ENCODE measurements at regions not wholly inside any gene's neighbourhood (a gene's known extent, or its start where the extent isn't known, plus 50 kb on each side); places are given as distances from the start of the nearest gene placed in this dataset.

- Mint-ChIP-seq H3K27ac (no peak overlapping the region), H3K36me3 (ENCODE audit: low read depth) (peaks cover 54% of the 10 kb centered on the region), H3K4me1 (peaks cover 5% of the 10 kb centered on the region), H3K4me3 (no peak overlapping the region), H3K9me3 (peaks cover 32% of the 10 kb centered on the region), H3K27me3 (ENCODE audit: low read depth) (peaks cover 6% of the 10 kb centered on the region)
- TF ChIP-seq CTCF (IDR thresholded peaks at IDR 0.05; ENCODE audit: unreplicated experiment in 3 of 3), result no peak
Observed at GRCh38 chr2:38131676-38132075, 55.7 kb upstream of the CYP1B1 start.

GRCh38 chr2:38130876-38131275, 54.9 kb upstream of the CYP1B1 start:
- Mint-ChIP-seq H3K36me3 (ENCODE audit: low read depth) (peaks cover 55% of the 10 kb centered on the region), H3K9me3 (peaks cover 31% of the 10 kb centered on the region), H3K4me3 (no peak overlapping the region), H3K27ac (peak overlapping the region in 2 of 3 experiments; percentile 19 to 53), H3K4me1 (peaks cover 8% of the 10 kb centered on the region), H3K27me3 (ENCODE audit: low read depth) (peaks cover 6% of the 10 kb centered on the region)
- TF ChIP-seq CTCF (IDR thresholded peaks at IDR 0.05; ENCODE audit: unreplicated experiment in 3 of 3), result no peak

GRCh38 chr2:38129987-38130386, 54.0 kb upstream of the CYP1B1 start:
- Mint-ChIP-seq H3K4me1 (peaks cover 15% of the 10 kb centered on the region), H3K27ac (peak overlapping the region in 1 of 3 experiments; percentile 8), H3K9me3 (peaks cover 30% of the 10 kb centered on the region), H3K4me3 (no peak overlapping the region), H3K27me3 (ENCODE audit: low read depth) (peaks cover 6% of the 10 kb centered on the region), H3K36me3 (ENCODE audit: low read depth) (peaks cover 52% of the 10 kb centered on the region)
- no peak for TF ChIP-seq CTCF (IDR thresholded peaks at IDR 0.05; ENCODE audit: unreplicated experiment in 3 of 3)

GRCh38 chr2:38129481-38129880, 53.5 kb upstream of the CYP1B1 start:
- TF ChIP-seq CTCF (IDR thresholded peaks at IDR 0.05; ENCODE audit: unreplicated experiment in 3 of 3), result no peak
- H3K9me3 Mint-ChIP-seq, result peaks cover 28% of the 10 kb centered on the region
- H3K27ac Mint-ChIP-seq, result peak overlapping the region in 2 of 3 experiments; percentile 8 to 21
- H3K36me3 Mint-ChIP-seq (ENCODE audit: low read depth), result peaks cover 48% of the 10 kb centered on the region
- no peak overlapping the region for H3K4me3 Mint-ChIP-seq
- H3K4me1 Mint-ChIP-seq, result peaks cover 15% of the 10 kb centered on the region
- H3K27me3 Mint-ChIP-seq (ENCODE audit: low read depth), result peaks cover 6% of the 10 kb centered on the region

- no peak for TF ChIP-seq CTCF (IDR thresholded peaks at IDR 0.05; ENCODE audit: unreplicated experiment in 3 of 3)
- peaks cover 15% of the 10 kb centered on the region for H3K4me1 Mint-ChIP-seq
- H3K4me3 Mint-ChIP-seq, result peak overlapping the region in 1 of 3 experiments; percentile 46
Observed at GRCh38 chr2:38128653-38129052, 52.7 kb upstream of the CYP1B1 start.

GRCh38 chr2:38127277-38127676, 51.3 kb upstream of the CYP1B1 start:
- H3K9me3 Mint-ChIP-seq, result peaks cover 28% of the 10 kb centered on the region

More at GRCh38 chr2:38128653-38129052, 52.7 kb upstream of the CYP1B1 start:
- H3K9me3 Mint-ChIP-seq, result peaks cover 28% of the 10 kb centered on the region
- H3K36me3 Mint-ChIP-seq (ENCODE audit: low read depth), result peaks cover 48% of the 10 kb centered on the region
- H3K27me3 Mint-ChIP-seq (ENCODE audit: low read depth), result peaks cover 6% of the 10 kb centered on the region
- peak overlapping the region; percentile 8 to 37 (median 19) for H3K27ac Mint-ChIP-seq

More at GRCh38 chr2:38127277-38127676, 51.3 kb upstream of the CYP1B1 start:
- Mint-ChIP-seq H3K4me3 (no peak overlapping the region), H3K27ac (peak overlapping the region in 1 of 3 experiments; percentile 87), H3K36me3 (ENCODE audit: low read depth) (peaks cover 48% of the 10 kb centered on the region), H3K4me1 (peaks cover 26% of the 10 kb centered on the region), H3K27me3 (ENCODE audit: low read depth) (peaks cover 6% of the 10 kb centered on the region)
- no peak for TF ChIP-seq CTCF (IDR thresholded peaks at IDR 0.05; ENCODE audit: unreplicated experiment in 3 of 3)
